Keratinocyte (primary cell): ENCODE measurements at regions not wholly inside any gene's neighbourhood (a gene's known extent, or its start where the extent isn't known, plus 50 kb on each side); places are given as distances from the start of the nearest gene placed in this dataset.

Source experiments
- DNase-seq: peaks from one replicate; pipeline ENCODE4 v3.0.0-alpha.2; 2011; ENCODE audit warnings: low read depth, missing footprints, low spot score
- FAIRE-seq: peaks from 2 replicates; lab custom pipeline; 2011; peaks lifted over from hg19 to GRCh38; lab: Jason Lieb, UNC
- H2AFZ ChIP-seq: 2 replicates; pipeline ENCODE4 v1.6.0; 2012; ENCODE audit warnings: low read length, control low read depth, inconsistent platforms; ENCODE audit not compliant: control insufficient read depth
- H3K27ac ChIP-seq: 2 replicates; pipeline ENCODE4 v1.5.1; 2011; ENCODE audit warnings: low read length; ENCODE audit not compliant: control insufficient read depth, insufficient read depth
- H3K27me3 ChIP-seq: 3 replicates; pipeline ENCODE4 v1.6.0; 2011; ENCODE audit warnings: low read length; ENCODE audit not compliant: control insufficient read depth, insufficient read depth; ENCODE audit errors: extremely low read depth
- H3K36me3 ChIP-seq, 2 experiments: 2 replicates in 1 of 2; 3 replicates in 1 of 2; pipeline ENCODE4 v1.5.1; 2011; ENCODE audit warnings: low read length in 2 of 2, mild to moderate bottlenecking in 1 of 2; ENCODE audit not compliant: control insufficient read depth in 2 of 2, insufficient read depth in 2 of 2; ENCODE audit errors: extremely low read depth in 1 of 2
- H3K4me1 ChIP-seq: 3 replicates; pipeline ENCODE4 v1.5.1; 2011; ENCODE audit warnings: low read length; ENCODE audit not compliant: control insufficient read depth, insufficient read depth; ENCODE audit errors: extremely low read depth
- H3K4me2 ChIP-seq: 3 replicates; pipeline ENCODE4 v1.6.0; 2011; ENCODE audit warnings: low read depth, low read length; ENCODE audit not compliant: control insufficient read depth, insufficient read depth; ENCODE audit errors: extremely low read depth
- H3K4me3 ChIP-seq, 3 experiments: fragments of 200-600 bp in 1 of 3; sonication (generic) in 1 of 3; 2 replicates in 2 of 3; 3 replicates in 1 of 3; pipeline ENCODE4 v1.5.1; 2011 to 2016; ENCODE audit warnings: low read length in 3 of 3, mild to moderate bottlenecking in 3 of 3, control low read depth in 2 of 3, inconsistent platforms in 1 of 3, low read depth in 1 of 3, mixed read lengths in 1 of 3, mixed run types in 1 of 3, moderate library complexity in 1 of 3; ENCODE audit not compliant: control insufficient read depth in 2 of 3, insufficient read depth in 2 of 3; ENCODE audit errors: extremely low read depth in 1 of 3
- H3K79me2 ChIP-seq: 2 replicates; pipeline ENCODE4 v1.6.0; 2012; ENCODE audit warnings: low read length; ENCODE audit not compliant: control insufficient read depth, insufficient read depth
- H3K9ac ChIP-seq: 3 replicates; pipeline ENCODE4 v1.6.0; 2011; ENCODE audit warnings: low read length; ENCODE audit not compliant: control insufficient read depth, insufficient read depth; ENCODE audit errors: extremely low read depth
- H3K9me1 ChIP-seq: 3 replicates; pipeline ENCODE4 v1.6.0; 2011; ENCODE audit warnings: low read length; ENCODE audit not compliant: control insufficient read depth, insufficient read depth; ENCODE audit errors: extremely low read depth
- H3K9me3 ChIP-seq: 2 replicates; pipeline ENCODE4 v1.5.1; 2012; ENCODE audit warnings: low read depth, low read length; ENCODE audit not compliant: control insufficient read depth
- H4K20me1 ChIP-seq: 3 replicates; pipeline ENCODE4 v1.6.0; 2011; ENCODE audit warnings: low read length; ENCODE audit not compliant: control insufficient read depth, insufficient read depth; ENCODE audit errors: extremely low read depth
- CTCF ChIP-seq, 3 experiments: IDR thresholded peaks in 1 of 3; conservative IDR thresholded peaks in 1 of 3; optimal IDR thresholded peaks in 1 of 3; 2 replicates in 2 of 3; 3 replicates in 1 of 3; pipeline versions ENCODE3 to v1.5.1; 2011; ENCODE audit warnings: low read length in 3 of 3, mild to moderate bottlenecking in 3 of 3, moderate library complexity in 2 of 3, control low read depth in 1 of 3, inconsistent platforms in 1 of 3; ENCODE audit not compliant: insufficient read depth in 2 of 3; ENCODE audit errors: extremely low read depth in 1 of 3
- EZH2 ChIP-seq: IDR thresholded peaks from one replicate; pipeline ENCODE4 v1.6.1; 2012; ENCODE audit warnings: inconsistent platforms, mild to moderate bottlenecking, low read length, moderate library complexity
- dilution Hi-C: fragments of 300-500 bp; cut with MboI; formaldehyde crosslinking; loops from one replicate; pipeline ENCODE4 v1.7.0; 2020; ENCODE audit warnings: low sequenced_read_pairs; ENCODE audit not compliant: extremely low pct_ligation_motif_present

GRCh38 chr14:55877942-55878341, 240.3 kb upstream of the PELI2 start:
- Histone ChIP-seq H3K4me2 (no peak overlapping the region), H3K36me3 (no peaks in the 10 kb centered on the region), H3K9me3 (no peaks in the 10 kb centered on the region), H3K4me1 (no peaks in the 10 kb centered on the region), H3K79me2 (no peaks in the 10 kb centered on the region), H3K27me3 (peaks cover 4% of the 10 kb centered on the region), H3K4me3 (no peak overlapping the region), H4K20me1 (no peaks in the 10 kb centered on the region), H3K27ac (no peak overlapping the region), H2AFZ (no peak overlapping the region), H3K9ac (no peak overlapping the region), H3K9me1 (no peaks in the 10 kb centered on the region)
- DNase-seq (no peak), FAIRE-seq (no peak)
- dilution Hi-C loops = no loop called here
- no peak for TF ChIP-seq CTCF (optimal IDR thresholded peaks at IDR 0.05 in 1 of 3, IDR thresholded peaks at IDR 0.05 in 1 of 3, conservative IDR thresholded peaks at IDR 0.05 in 1 of 3; ENCODE audit: extremely low read depth in 1 of 3, insufficient read depth in 2 of 3, low read length in 3 of 3)
- no peak for TF ChIP-seq EZH2

- FAIRE-seq (no peak), DNase-seq (no peak)
- Histone ChIP-seq H3K9ac (no peak overlapping the region), H3K9me3 (no peaks in the 10 kb centered on the region), H3K79me2 (no peaks in the 10 kb centered on the region), H3K4me2 (no peak overlapping the region), H3K9me1 (no peaks in the 10 kb centered on the region), H3K4me3 (no peak overlapping the region), H3K27ac (no peak overlapping the region), H3K4me1 (peaks cover 10% of the 10 kb centered on the region), H3K27me3 (peaks cover 3% of the 10 kb centered on the region), H2AFZ (no peak overlapping the region), H4K20me1 (no peaks in the 10 kb centered on the region), H3K36me3 (no peaks in the 10 kb centered on the region)
- TF ChIP-seq EZH2 (no peak), CTCF (optimal IDR thresholded peaks at IDR 0.05 in 1 of 3, IDR thresholded peaks at IDR 0.05 in 1 of 3, conservative IDR thresholded peaks at IDR 0.05 in 1 of 3; ENCODE audit: extremely low read depth in 1 of 3, insufficient read depth in 2 of 3, low read length in 3 of 3) (no peak)
- dilution Hi-C loops = no loop called here
Observed at GRCh38 chr14:55881577-55882241, 236.5 kb upstream of the PELI2 start.
